ENCODE measurements at regions not wholly inside any gene's neighbourhood (a gene's known extent, or its start where the extent isn't known, plus 50 kb on each side); places are given as distances from the start of the nearest gene placed in this dataset.

GRCh38 chr6:160810238-160810637, 108.2 kb downstream of the PLG start:
- TF ChIP-seq CTCF (IDR thresholded peaks at IDR 0.05) (no peak), POLR2A (IDR thresholded peaks at IDR 0.05) (no peak)
